HFF-Myc (cell line): ENCODE measurements at regions not wholly inside any gene's neighbourhood (a gene's known extent, or its start where the extent isn't known, plus 50 kb on each side); places are given as distances from the start of the nearest gene placed in this dataset.

ENCODE experiments used
- DNase-seq: peaks from one replicate; pipeline ENCODE4 v3.0.0-alpha.2; 2011; ENCODE audit warnings: low read depth; ENCODE audit errors: extremely low read depth
- H3K4me3 ChIP-seq: replicated peaks from 2 replicates; pipeline ENCODE4 v1.5.1; 2011; ENCODE audit warnings: low read depth, mild to moderate bottlenecking, control low read depth, low read length
- CTCF ChIP-seq: IDR thresholded peaks from 2 replicates; pipeline ENCODE4 v1.5.1; 2012; ENCODE audit warnings: mild to moderate bottlenecking, low read depth, low read length, control low read depth; ENCODE audit errors: missing control alignments

- no peak for DNase-seq
- H3K4me3 ChIP-seq = no peak overlapping the region
- no peak for TF ChIP-seq CTCF
Measured at GRCh38 chr2:12419803-12420202, 296.9 kb upstream of the TRIB2 start.

- DNase-seq = no peak
- no peak overlapping the region for H3K4me3 ChIP-seq
- no peak for TF ChIP-seq CTCF
Measured at GRCh38 chr2:12421046-12421445, 295.7 kb upstream of the TRIB2 start.

- no peak for DNase-seq
- H3K4me3 ChIP-seq = no peak overlapping the region
- TF ChIP-seq CTCF = no peak
Measured at GRCh38 chr2:12424219-12424618, 292.5 kb upstream of the TRIB2 start.

- H3K4me3 ChIP-seq = no peak overlapping the region
- TF ChIP-seq CTCF = no peak
- DNase-seq = no peak
Measured at GRCh38 chr2:12424809-12425208, 291.9 kb upstream of the TRIB2 start.

GRCh38 chr2:12428324-12428723 is 288.4 kb upstream of the TRIB2 start:
- H3K4me3 ChIP-seq = no peak overlapping the region
- no peak for TF ChIP-seq CTCF
- DNase-seq = no peak

GRCh38 chr2:12428786-12429185 is 287.9 kb upstream of the TRIB2 start:
- no peak overlapping the region for H3K4me3 ChIP-seq
- no peak for TF ChIP-seq CTCF
- no peak for DNase-seq

- no peak for DNase-seq
- no peak for TF ChIP-seq CTCF
- no peak overlapping the region for H3K4me3 ChIP-seq
Measured at GRCh38 chr2:12429779-12430406, 286.8 kb upstream of the TRIB2 start.
